ENCODE measurements at regions not wholly inside any gene's neighbourhood (a gene's known extent, or its start where the extent isn't known, plus 50 kb on each side); places are given as distances from the start of the nearest gene placed in this dataset.

GRCh38 chr9:106059886-106060285, 365.5 kb downstream of the TMEM38B start:
- H3K4me3 ChIP-seq = no peak overlapping the region
- no peak overlapping the region for H3K27ac ChIP-seq (ENCODE audit: low read depth in 1 of 2, low read length in 1 of 2)
- H3K36me3 ChIP-seq (ENCODE audit: control insufficient read depth in 4 of 4, insufficient read depth in 4 of 4, low read length in 4 of 4) = no peaks in the 10 kb centered on the region
- no peak for ATAC-seq (ENCODE audit: insufficient read depth, low FRiP score)
- no peaks in the 10 kb centered on the region for H3K4me1 ChIP-seq (ENCODE audit: control insufficient read depth in 5 of 5, insufficient read depth in 5 of 5, low read length in 5 of 5)
- no peak overlapping the region for H3K9ac ChIP-seq (ENCODE audit: insufficient read depth in 1 of 2, low read length in 2 of 2)
- WGBS, 2 donors = 92 to 94% methylated on average over 8 of the region's 8 CpGs
- no peak for DNase-seq
- TF ChIP-seq CTCF (IDR thresholded peaks at IDR 0.05; ENCODE audit: control extremely low read depth, extremely low read depth) = no peak
- H3K9me3 ChIP-seq (ENCODE audit: control insufficient read depth in 4 of 4, insufficient read depth in 3 of 4, low read length in 3 of 4) = peaks cover 0 to 9% (median 0%) of the 10 kb centered on the region in 4 donors
- no peaks in the 10 kb centered on the region for H3K27me3 ChIP-seq (ENCODE audit: control insufficient read depth in 3 of 3, insufficient read depth in 3 of 3, low read length in 2 of 3)

GRCh38 chr9:106060885-106061284, 366.5 kb downstream of the TMEM38B start:
- Histone ChIP-seq H3K27ac (ENCODE audit: low read depth in 1 of 2, low read length in 1 of 2) (no peak overlapping the region), H3K9ac (ENCODE audit: insufficient read depth in 1 of 2, low read length in 2 of 2) (no peak overlapping the region), H3K9me3 (ENCODE audit: control insufficient read depth in 4 of 4, insufficient read depth in 3 of 4, low read length in 3 of 4) (peaks cover 0 to 9% (median 0%) of the 10 kb centered on the region in 4 donors), H3K4me1 (ENCODE audit: control insufficient read depth in 5 of 5, insufficient read depth in 5 of 5, low read length in 5 of 5) (no peaks in the 10 kb centered on the region), H3K4me3 (no peak overlapping the region), H3K36me3 (ENCODE audit: control insufficient read depth in 4 of 4, insufficient read depth in 4 of 4, low read length in 4 of 4) (no peaks in the 10 kb centered on the region), H3K27me3 (ENCODE audit: control insufficient read depth in 3 of 3, insufficient read depth in 3 of 3, low read length in 2 of 3) (no peaks in the 10 kb centered on the region)
- TF ChIP-seq CTCF (IDR thresholded peaks at IDR 0.05; ENCODE audit: control extremely low read depth, extremely low read depth) = no peak
- ATAC-seq (ENCODE audit: insufficient read depth, low FRiP score) (no peak), DNase-seq (no peak)

- no peak for TF ChIP-seq CTCF (IDR thresholded peaks at IDR 0.05; ENCODE audit: control extremely low read depth, extremely low read depth)
- Histone ChIP-seq H3K4me1 (ENCODE audit: control insufficient read depth in 5 of 5, insufficient read depth in 5 of 5, low read length in 5 of 5) (no peaks in the 10 kb centered on the region), H3K27ac (ENCODE audit: low read depth in 1 of 2, low read length in 1 of 2) (no peak overlapping the region), H3K9ac (ENCODE audit: insufficient read depth in 1 of 2, low read length in 2 of 2) (no peak overlapping the region), H3K27me3 (ENCODE audit: control insufficient read depth in 3 of 3, insufficient read depth in 3 of 3, low read length in 2 of 3) (no peaks in the 10 kb centered on the region), H3K9me3 (ENCODE audit: control insufficient read depth in 4 of 4, insufficient read depth in 3 of 4, low read length in 3 of 4) (peaks cover 0 to 9% (median 0%) of the 10 kb centered on the region in 4 donors), H3K4me3 (no peak overlapping the region), H3K36me3 (ENCODE audit: control insufficient read depth in 4 of 4, insufficient read depth in 4 of 4, low read length in 4 of 4) (no peaks in the 10 kb centered on the region)
- ATAC-seq (ENCODE audit: insufficient read depth, low FRiP score) (no peak), DNase-seq (no peak)
Measured at GRCh38 chr9:106062250-106062649, 367.9 kb downstream of the TMEM38B start.

GRCh38 chr9:106065136-106065535, 370.8 kb downstream of the TMEM38B start:
- DNase-seq = no peak
- WGBS, 2 donors = 88 to 90% methylated on average over 3 of the region's 3 CpGs
- no peak for ATAC-seq (ENCODE audit: insufficient read depth, low FRiP score)

More at GRCh38 chr9:106065136-106065535, 370.8 kb downstream of the TMEM38B start:
- no peak overlapping the region for H3K9ac ChIP-seq (ENCODE audit: insufficient read depth in 1 of 2, low read length in 2 of 2)
- no peaks in the 10 kb centered on the region for H3K9me3 ChIP-seq (ENCODE audit: control insufficient read depth in 4 of 4, insufficient read depth in 3 of 4, low read length in 3 of 4)
- H3K27me3 ChIP-seq (ENCODE audit: control insufficient read depth in 3 of 3, insufficient read depth in 3 of 3, low read length in 2 of 3) = no peaks in the 10 kb centered on the region
- H3K36me3 ChIP-seq (ENCODE audit: control insufficient read depth in 4 of 4, insufficient read depth in 4 of 4, low read length in 4 of 4) = no peaks in the 10 kb centered on the region
- H3K4me3 ChIP-seq = no peak overlapping the region
- no peak overlapping the region for H3K27ac ChIP-seq (ENCODE audit: low read depth in 1 of 2, low read length in 1 of 2)
- TF ChIP-seq CTCF (IDR thresholded peaks at IDR 0.05; ENCODE audit: control extremely low read depth, extremely low read depth) = no peak
- peaks cover 0 to 2% (median 0%) of the 10 kb centered on the region in 5 donors for H3K4me1 ChIP-seq (ENCODE audit: control insufficient read depth in 5 of 5, insufficient read depth in 5 of 5, low read length in 5 of 5)
